Small intestine (tissue), 7 donors: ENCODE measurements at regions not wholly inside any gene's neighbourhood (a gene's known extent, or its start where the extent isn't known, plus 50 kb on each side); places are given as distances from the start of the nearest gene placed in this dataset.
"Not testable (repeated sequence)": the region's sequence is repeated elsewhere in the genome, so short reads cannot be mapped to it uniquely, and the experiment has no call there.

Experiments
- DNase-seq, 2 donors: peaks; one replicate each; pipeline versions ENCODE4 v3.0.0 to v3.0.0-alpha.2; 2013
- FAIRE-seq: peaks from 2 replicates; lab custom pipeline; 2012; peaks lifted over from hg19 to GRCh38; lab: Jason Lieb, UNC
- H3K27ac ChIP-seq, 3 donors: one replicate each; pipeline ENCODE4 v1.5.1; 2013; ENCODE audit warnings: low read length in 2 of 3, mild to moderate bottlenecking in 2 of 3, control low read depth in 1 of 3, inconsistent platforms in 1 of 3, low read depth in 1 of 3, moderate library complexity in 1 of 3
- H3K27me3 ChIP-seq, 3 donors: one replicate each; pipeline ENCODE4 v1.6.1; 2013; ENCODE audit warnings: low read length in 3 of 3, inconsistent platforms in 1 of 3; ENCODE audit not compliant: control insufficient read depth in 3 of 3, insufficient read depth in 3 of 3
- H3K36me3 ChIP-seq, 3 donors: one replicate each; pipeline ENCODE4 v1.6.1; 2013; ENCODE audit warnings: low read length in 3 of 3, inconsistent platforms in 1 of 3, low read depth in 1 of 3, mild to moderate bottlenecking in 1 of 3, moderate library complexity in 1 of 3; ENCODE audit not compliant: control insufficient read depth in 3 of 3, insufficient read depth in 2 of 3
- H3K4me1 ChIP-seq, 3 donors: one replicate each; pipeline ENCODE4 v1.6.1; 2013; ENCODE audit warnings: low read length in 2 of 3, inconsistent platforms in 1 of 3, low read depth in 1 of 3, mild to moderate bottlenecking in 1 of 3, moderate library complexity in 1 of 3; ENCODE audit not compliant: control insufficient read depth in 3 of 3, insufficient read depth in 2 of 3
- H3K4me3 ChIP-seq, 3 donors: one replicate each; pipeline ENCODE4 v1.5.1; 2013; ENCODE audit warnings: low read length in 3 of 3, control low read depth in 1 of 3, inconsistent platforms in 1 of 3, low read depth in 1 of 3, mild to moderate bottlenecking in 1 of 3, moderate library complexity in 1 of 3
- H3K9me3 ChIP-seq, 2 donors: one replicate each; pipeline ENCODE4 v1.6.1; 2013; ENCODE audit warnings: low read depth in 1 of 2, low read length in 1 of 2; ENCODE audit not compliant: control insufficient read depth in 2 of 2, insufficient read depth in 1 of 2
- WGBS, 3 donors: extraction: QIAGEN DNeasy Blood & Tissue Kit; methylation state at CpG; one replicate each; pipeline ENCODE4 v1.1.7; 2013; 5-methylcytosine and 5-hydroxymethylcytosine counted together
- donor health status: healthy with polysubstance abuse.
- donor health status: control.
- donor health status: control.
- donor health status: Bipolar disorder and iron deficiency.
- donor health status: healthy.

DNA sequence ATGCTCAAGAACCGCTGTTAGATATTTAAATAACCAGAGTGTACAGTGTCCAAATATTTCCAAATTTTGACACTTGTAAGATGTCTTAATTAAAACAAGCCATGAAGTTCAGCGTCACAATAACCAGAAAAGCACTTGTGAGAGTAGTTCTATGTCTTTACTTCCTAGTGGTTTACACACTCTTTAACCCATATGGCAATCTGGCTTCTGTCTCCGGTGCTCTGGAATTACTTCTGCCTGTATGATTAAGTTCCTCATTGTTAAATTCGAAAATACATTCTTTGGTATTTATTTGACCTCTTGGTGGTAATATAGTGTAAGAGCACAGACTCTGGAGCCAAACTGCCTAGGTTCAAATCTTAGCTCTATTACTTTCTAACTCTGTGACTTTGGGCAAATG, 89.9 kb upstream of the NOTCH2NLA start:
- not testable (repeated sequence) for DNase-seq, H3K4me1 ChIP-seq, H3K36me3 ChIP-seq, H3K27me3 ChIP-seq, H3K9me3 ChIP-seq, H3K27ac ChIP-seq, FAIRE-seq, H3K4me3 ChIP-seq
- WGBS, 3 donors = 94 to 97% (median 97%) methylated on average over 1 of the region's 4 CpGs

DNA sequence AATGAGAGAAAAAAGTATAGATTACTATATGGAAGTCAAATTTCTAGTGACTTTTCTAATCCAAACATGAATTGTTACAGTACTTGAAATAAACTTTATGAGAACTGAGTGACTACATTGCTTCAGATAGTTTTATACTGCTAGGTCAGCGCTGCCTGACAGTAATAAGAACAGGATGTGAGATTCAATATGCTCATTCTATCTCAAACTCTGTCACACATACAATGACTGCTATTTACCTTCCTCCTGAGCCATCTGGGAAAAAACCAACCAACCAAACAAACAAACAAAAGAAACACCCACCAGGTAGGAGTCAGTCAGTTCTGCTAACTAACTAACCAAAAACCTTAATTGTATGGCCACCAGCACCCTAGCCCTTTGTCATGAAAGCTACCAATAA, 89.0 kb upstream of the NOTCH2NLA start:
- not testable (repeated sequence) for H3K27ac ChIP-seq, H3K27me3 ChIP-seq, H3K36me3 ChIP-seq, H3K4me3 ChIP-seq, FAIRE-seq, H3K9me3 ChIP-seq, DNase-seq, H3K4me1 ChIP-seq
- WGBS, 3 donors = 83 to 100% (median 100%) methylated on average over 1 of the region's 1 CpG

DNA sequence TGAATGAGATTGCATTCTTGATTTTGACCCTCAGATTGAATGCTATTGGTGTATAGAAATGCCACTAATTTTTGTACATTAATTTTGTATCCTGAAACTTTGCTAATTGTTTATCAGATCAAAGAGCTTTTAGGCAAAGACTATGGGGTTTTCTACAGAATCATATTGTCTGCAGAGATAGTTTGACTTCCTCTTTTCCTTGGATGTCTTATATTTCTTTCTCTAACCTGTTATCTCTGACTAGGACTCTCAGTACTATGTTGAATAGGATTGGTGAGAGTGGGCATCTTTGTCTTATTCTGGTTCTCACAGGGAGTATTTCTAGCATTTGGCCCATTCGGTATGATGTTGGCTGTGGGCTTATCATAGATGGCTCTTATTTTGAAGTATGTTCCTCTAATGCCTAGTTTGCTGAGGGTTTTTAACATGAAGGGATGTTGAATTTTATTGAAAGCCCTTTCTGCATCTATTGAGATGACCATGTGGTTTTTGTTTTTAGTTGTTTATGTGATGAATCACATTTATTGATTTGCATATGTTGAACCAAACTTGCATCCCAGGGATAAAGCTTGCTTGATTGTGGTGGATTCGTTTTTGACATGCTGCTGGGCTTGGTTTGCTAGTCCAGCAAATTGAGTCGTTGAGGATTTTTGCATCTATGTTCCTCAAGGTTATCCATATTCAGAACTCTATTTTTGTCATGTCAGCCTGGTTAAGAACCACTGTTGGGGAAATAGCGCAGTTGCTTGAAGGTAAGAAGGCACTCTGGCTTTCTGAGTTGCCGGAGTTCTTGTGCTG, 85.8 kb upstream of the NOTCH2NLA start:
- H3K9me3 ChIP-seq, H3K36me3 ChIP-seq, H3K4me3 ChIP-seq, H3K27me3 ChIP-seq, H3K4me1 ChIP-seq, DNase-seq, H3K27ac ChIP-seq, FAIRE-seq: not testable (repeated sequence)
- WGBS, 3 donors = no CpG with 5 or more reads among the region's 5 CpGs

DNA sequence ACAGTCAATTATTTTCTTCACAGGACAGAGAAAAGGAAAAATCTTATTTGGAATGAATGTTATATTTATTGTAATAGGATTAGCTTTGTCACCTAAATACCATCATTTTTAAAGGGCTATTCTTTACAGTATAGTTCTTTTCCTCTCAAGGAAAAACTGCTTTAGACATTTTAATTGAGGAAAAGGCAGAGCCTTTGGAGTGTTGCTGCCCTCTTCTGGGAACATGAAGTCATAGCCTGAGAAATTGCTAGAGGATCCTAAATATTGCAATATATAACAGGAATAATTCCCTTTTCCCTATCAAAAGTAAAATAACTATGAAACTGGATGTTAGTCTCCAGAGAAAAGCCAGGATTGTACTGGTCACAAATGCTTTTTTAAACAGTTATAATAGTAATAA, 81.8 kb upstream of the NOTCH2NLA start:
- H3K4me3 ChIP-seq, H3K9me3 ChIP-seq, H3K27me3 ChIP-seq, FAIRE-seq, H3K27ac ChIP-seq, H3K4me1 ChIP-seq, H3K36me3 ChIP-seq, DNase-seq: not testable (repeated sequence)

DNA sequence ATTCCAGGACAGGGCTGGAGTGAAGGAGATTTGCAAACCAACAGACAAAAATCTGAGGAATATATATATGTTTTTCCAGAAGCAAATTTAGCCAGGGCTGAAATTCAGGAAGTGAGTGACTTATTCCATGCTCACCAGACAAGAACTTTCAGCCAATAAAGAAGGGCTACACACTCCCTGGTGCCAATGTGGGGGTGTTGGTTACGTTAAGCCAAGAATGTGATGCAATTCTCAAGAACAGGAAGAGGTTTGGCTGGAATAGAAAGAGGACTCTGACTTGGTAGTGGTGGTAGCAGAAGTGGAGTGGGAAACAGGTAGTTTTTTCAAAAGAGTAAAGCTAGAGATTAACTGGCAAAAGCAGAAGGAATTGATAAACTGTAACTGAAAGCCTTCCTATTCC, 80.6 kb upstream of the NOTCH2NLA start:
- H3K9me3 ChIP-seq, H3K36me3 ChIP-seq, DNase-seq, H3K27me3 ChIP-seq, FAIRE-seq, H3K27ac ChIP-seq, H3K4me1 ChIP-seq, H3K4me3 ChIP-seq: not testable (repeated sequence)
- no CpG with 5 or more reads among the region's 1 CpG for WGBS, 3 donors

DNA sequence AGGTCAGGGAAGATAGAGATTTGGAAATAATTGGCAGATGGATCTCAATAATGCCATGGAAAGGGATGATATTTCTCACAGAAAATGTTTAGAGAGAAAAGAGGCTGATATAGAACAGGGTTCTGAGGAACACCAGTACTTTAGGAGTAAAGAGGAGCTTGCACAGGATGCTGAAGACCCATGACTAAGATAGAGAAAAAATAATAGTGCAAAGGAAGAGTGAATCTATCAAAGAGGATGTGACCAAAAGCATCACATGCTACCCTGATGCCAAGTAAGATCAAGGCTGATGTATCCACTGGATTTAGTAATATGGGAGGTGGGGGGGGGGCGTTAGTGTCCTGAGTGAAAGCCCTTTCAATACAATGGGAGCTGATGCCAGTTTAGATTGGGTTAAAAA, 80.1 kb upstream of the NOTCH2NLA start:
- 80% methylated on average over 1 of the region's 1 CpG; no CpG with 5 or more reads in 2 of the 3 donors for WGBS, 3 donors
- H3K27ac ChIP-seq, H3K4me3 ChIP-seq, H3K9me3 ChIP-seq, FAIRE-seq, H3K36me3 ChIP-seq, DNase-seq, H3K27me3 ChIP-seq, H3K4me1 ChIP-seq: not testable (repeated sequence)

DNA sequence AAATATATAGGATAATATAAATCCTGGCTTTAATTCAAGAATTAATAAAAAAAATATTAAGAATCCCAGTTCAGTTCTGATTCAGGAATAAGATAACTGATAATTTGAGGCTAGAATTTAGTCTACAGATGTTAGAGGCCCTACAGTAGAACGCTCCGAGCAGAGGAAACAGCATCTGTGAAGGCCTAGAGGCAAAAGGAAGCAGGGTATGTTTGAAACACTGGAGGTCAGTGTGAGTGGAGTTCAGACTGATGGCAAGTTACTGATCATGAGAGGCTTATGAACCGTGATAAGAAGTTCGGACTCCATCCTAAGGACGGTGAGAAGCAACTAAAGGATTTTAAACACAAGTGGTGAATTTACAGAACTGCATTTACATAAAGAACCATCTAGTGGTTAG, 79.3 kb upstream of the NOTCH2NLA start:
- H3K4me1 ChIP-seq, H3K4me3 ChIP-seq, FAIRE-seq, H3K9me3 ChIP-seq, H3K27me3 ChIP-seq, DNase-seq, H3K36me3 ChIP-seq, H3K27ac ChIP-seq: not testable (repeated sequence)
- 69 to 84% (median 84%) methylated on average over 3 of the region's 5 CpGs for WGBS, 3 donors

DNA sequence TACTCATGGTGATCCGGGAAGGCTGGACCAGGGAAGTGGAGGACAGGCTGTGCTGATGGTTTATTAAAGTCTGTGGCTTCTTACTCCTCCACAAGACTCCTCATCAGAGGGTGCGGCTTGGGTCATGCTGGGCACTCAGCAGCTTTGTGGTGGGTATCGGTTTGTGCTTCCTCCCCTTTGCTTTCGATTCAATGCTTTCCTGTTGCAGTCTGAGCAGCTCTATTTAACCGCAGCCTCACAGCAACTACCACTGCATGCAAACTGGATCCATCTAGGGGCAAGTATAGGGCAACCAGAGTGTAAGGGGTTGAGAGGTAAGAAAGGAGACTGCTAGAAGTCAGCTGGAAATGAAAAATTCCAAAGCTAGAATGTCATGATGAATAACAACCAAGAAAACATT, 78.8 kb upstream of the NOTCH2NLA start:
- H3K36me3 ChIP-seq, H3K4me1 ChIP-seq, H3K27ac ChIP-seq, H3K4me3 ChIP-seq, H3K9me3 ChIP-seq, FAIRE-seq, H3K27me3 ChIP-seq, DNase-seq: not testable (repeated sequence)
- no CpG with 5 or more reads among the region's 5 CpGs for WGBS, 3 donors

DNA sequence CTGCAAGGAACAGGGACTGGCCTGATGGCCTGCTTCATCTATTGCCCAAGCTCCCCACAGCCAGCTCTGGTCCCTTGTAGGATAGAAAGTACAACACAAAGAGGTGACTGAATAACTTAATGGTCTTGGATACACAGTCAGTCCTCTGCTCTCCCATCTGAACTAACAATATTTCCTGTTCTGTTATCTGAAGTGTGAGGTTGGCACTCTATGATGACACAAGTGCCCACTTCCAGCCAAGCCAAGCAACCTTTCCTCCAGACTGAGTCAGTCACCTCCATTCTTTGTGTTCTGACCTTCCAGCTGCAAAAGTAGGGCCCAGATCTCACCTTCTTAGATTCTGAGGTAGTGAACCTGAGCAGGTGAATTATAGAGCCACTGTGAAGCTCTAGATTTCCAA, 77.8 kb upstream of the NOTCH2NLA start:
- not testable (repeated sequence) for FAIRE-seq, H3K4me1 ChIP-seq, H3K4me3 ChIP-seq, DNase-seq, H3K9me3 ChIP-seq, H3K27ac ChIP-seq, H3K27me3 ChIP-seq, H3K36me3 ChIP-seq
